Left ventricle myocardium superior (tissue), 1 donor: ENCODE measurements at regions not wholly inside any gene's neighbourhood (a gene's known extent, or its start where the extent isn't known, plus 50 kb on each side); places are given as distances from the start of the nearest gene placed in this dataset.

Source experiments
- ATAC-seq: fragments of 200-7000 bp; cut with Tn5 transposase; one replicate; pipeline ENCODE4 v1.9.1; 2020; ENCODE audit warnings: mild to moderate bottlenecking, moderate library complexity
- DNase-seq: peaks from one replicate; pipeline ENCODE4 v3.0.0-alpha.2; 2020
- intact Hi-C: fragments of 100-400 bp; cut with micrococcal nuclease; formaldehyde crosslinking; loops from one replicate; pipeline ENCODE4 v1.11.0; 2022
- donor health status: DM: no; HTN: yes; CAD: no; lungs with severe emphysema.

DNA sequence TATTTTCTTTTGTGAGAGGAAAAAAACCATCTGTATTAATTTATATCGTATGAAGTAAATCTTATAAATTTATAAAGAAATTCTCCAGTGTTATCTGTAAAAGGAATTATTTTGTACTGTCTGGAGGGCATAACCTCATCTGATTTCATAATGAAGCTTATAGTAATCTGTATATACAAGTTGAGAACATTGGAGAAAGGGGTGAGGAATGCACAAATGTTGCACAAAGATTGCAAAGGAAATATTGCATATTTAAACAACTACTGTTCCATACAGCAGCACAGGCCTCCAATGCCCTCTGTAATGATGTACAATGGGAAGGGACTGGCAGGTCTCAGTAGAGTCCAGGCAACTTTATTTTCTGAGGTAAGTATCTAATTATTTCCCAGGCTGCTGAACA, 50.8 kb upstream of the KCNJ16 start:
- DNase-seq (no peak), ATAC-seq (no peak)
- intact Hi-C loops: no loop called here
